ENCODE measurements at regions not wholly inside any gene's neighbourhood (a gene's known extent, or its start where the extent isn't known, plus 50 kb on each side); places are given as distances from the start of the nearest gene placed in this dataset.
"Not testable (repeated sequence)": the region's sequence is repeated elsewhere in the genome, so short reads cannot be mapped to it uniquely, and the experiment has no call there.

GRCh38 chr2:234364661-234365060 lies 132.2 kb downstream of the ARL4C start:
- TF ChIP-seq CTCF (conservative IDR thresholded peaks at IDR 0.05; ENCODE audit: low read depth, low read length) (no peak), EZH2 (IDR thresholded peaks at IDR 0.05; ENCODE audit: borderline replicate concordance, low read depth, low read length, poor library complexity, severe bottlenecking) (no peak)
- BruUV-seq (replicated peaks): no TSS peak
- intact Hi-C loops (cut with micrococcal nuclease; ENCODE audit: unreplicated experiment): no loop called here

DNA sequence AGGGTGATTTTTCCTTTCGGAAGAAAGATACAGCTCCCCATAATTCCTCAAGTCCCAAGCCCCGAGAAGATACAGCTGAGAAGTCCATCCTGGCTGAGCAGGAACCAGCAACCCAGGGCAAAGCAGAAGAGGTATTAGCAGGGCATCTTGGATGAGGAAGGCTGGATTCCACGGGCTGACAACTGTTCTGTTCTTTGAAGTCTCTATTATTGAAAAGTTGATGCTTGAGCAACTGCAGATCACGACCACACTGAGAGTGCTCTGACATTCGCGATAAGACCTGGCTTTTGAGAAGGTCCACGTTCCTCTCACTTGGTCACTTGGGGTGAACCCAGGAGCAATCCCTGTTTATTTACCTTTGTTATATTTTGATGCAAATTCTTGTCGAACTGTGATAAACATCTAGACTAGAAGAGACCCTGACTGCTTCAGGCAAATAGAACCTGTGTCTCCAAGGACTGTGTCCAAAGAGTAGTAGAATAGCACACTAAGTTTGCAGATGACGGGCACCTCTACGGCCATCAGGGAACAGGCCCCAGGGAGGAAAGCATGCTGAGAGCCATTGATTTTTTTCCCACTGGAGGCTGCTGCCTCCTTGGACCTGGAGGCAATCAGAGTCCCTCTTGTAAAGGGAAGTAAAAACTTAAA lies 133.1 kb downstream of the ARL4C start:
- TF ChIP-seq CTCF (conservative IDR thresholded peaks at IDR 0.05; ENCODE audit: low read depth, low read length): no peak
- no peak for TF ChIP-seq EZH2 (IDR thresholded peaks at IDR 0.05; ENCODE audit: borderline replicate concordance, low read depth, low read length, poor library complexity, severe bottlenecking)
- no peak for DNase-seq (ENCODE audit: low spot score)
- Histone ChIP-seq H3K9me3 (ENCODE audit: low read depth, low read length, poor library complexity, severe bottlenecking) (no peaks in the 10 kb centered on the region), H3K4me1 (ENCODE audit: insufficient read depth, low read length, poor library complexity, severe bottlenecking) (peaks cover 9% of the 10 kb centered on the region), H3K27ac (ENCODE audit: low read depth, low read length, poor library complexity, severe bottlenecking) (no peak overlapping the region), H3K4me3 (ENCODE audit: low read depth, low read length, poor library complexity, severe bottlenecking) (no peak overlapping the region), H3K27me3 (replicated peaks; ENCODE audit: insufficient read depth, low read depth, low read length, poor library complexity) (no peaks in the 10 kb centered on the region), H3K36me3 (ENCODE audit: insufficient read depth, low read length, poor library complexity, severe bottlenecking) (no peaks in the 10 kb centered on the region)
- no TSS peak for BruUV-seq (replicated peaks)
- ChIA-PET CTCF (no interaction called here), POLR2A (ENCODE audit: low non-redundant PET) (no interaction called here)
- intact Hi-C loops (cut with micrococcal nuclease; ENCODE audit: unreplicated experiment): no loop called here

More at GRCh38 chr2:234364661-234365060, 132.2 kb downstream of the ARL4C start:
- Histone ChIP-seq H3K9me3 (ENCODE audit: low read depth, low read length, poor library complexity, severe bottlenecking) (no peaks in the 10 kb centered on the region), H3K4me1 (ENCODE audit: insufficient read depth, low read length, poor library complexity, severe bottlenecking) (peaks cover 9% of the 10 kb centered on the region), H3K36me3 (ENCODE audit: insufficient read depth, low read length, poor library complexity, severe bottlenecking) (no peaks in the 10 kb centered on the region), H3K27me3 (replicated peaks; ENCODE audit: insufficient read depth, low read depth, low read length, poor library complexity) (no peaks in the 10 kb centered on the region), H3K27ac (ENCODE audit: low read depth, low read length, poor library complexity, severe bottlenecking) (no peak overlapping the region), H3K4me3 (ENCODE audit: low read depth, low read length, poor library complexity, severe bottlenecking) (no peak overlapping the region)
- ChIA-PET CTCF (no interaction called here), POLR2A (ENCODE audit: low non-redundant PET) (no interaction called here)
- DNase-seq (ENCODE audit: low spot score): no peak

GRCh38 chr2:234363011-234363487 lies 133.8 kb downstream of the ARL4C start:
- Histone ChIP-seq H3K27me3 (replicated peaks; ENCODE audit: insufficient read depth, low read depth, low read length, poor library complexity) (no peaks in the 10 kb centered on the region), H3K27ac (ENCODE audit: low read depth, low read length, poor library complexity, severe bottlenecking) (no peak overlapping the region), H3K36me3 (ENCODE audit: insufficient read depth, low read length, poor library complexity, severe bottlenecking) (no peaks in the 10 kb centered on the region), H3K4me3 (ENCODE audit: low read depth, low read length, poor library complexity, severe bottlenecking) (no peak overlapping the region), H3K4me1 (ENCODE audit: insufficient read depth, low read length, poor library complexity, severe bottlenecking) (peaks cover 9% of the 10 kb centered on the region), H3K9me3 (ENCODE audit: low read depth, low read length, poor library complexity, severe bottlenecking) (no peaks in the 10 kb centered on the region)
- ChIA-PET CTCF (no interaction called here), POLR2A (ENCODE audit: low non-redundant PET) (no interaction called here)
- intact Hi-C loops (cut with micrococcal nuclease; ENCODE audit: unreplicated experiment): no loop called here
- TF ChIP-seq EZH2 (IDR thresholded peaks at IDR 0.05; ENCODE audit: borderline replicate concordance, low read depth, low read length, poor library complexity, severe bottlenecking) (no peak), CTCF (conservative IDR thresholded peaks at IDR 0.05; ENCODE audit: low read depth, low read length) (no peak)
- peak; percentile 60 for DNase-seq (ENCODE audit: low spot score)
- no TSS peak for BruUV-seq (replicated peaks)

- POLR2A ChIA-PET (ENCODE audit: low non-redundant PET); CTCF ChIA-PET; DNase-seq (ENCODE audit: low spot score): not testable (repeated sequence)
Measured at GRCh38 chr2:234360313-234360975, 136.4 kb downstream of the ARL4C start.

More at GRCh38 chr2:234360313-234360975, 136.4 kb downstream of the ARL4C start:
- H3K9me3 ChIP-seq (ENCODE audit: low read depth, low read length, poor library complexity, severe bottlenecking); intact Hi-C loops (cut with micrococcal nuclease; ENCODE audit: unreplicated experiment); H3K27ac ChIP-seq (ENCODE audit: low read depth, low read length, poor library complexity, severe bottlenecking); H3K36me3 ChIP-seq (ENCODE audit: insufficient read depth, low read length, poor library complexity, severe bottlenecking); H3K27me3 ChIP-seq (replicated peaks; ENCODE audit: insufficient read depth, low read depth, low read length, poor library complexity); H3K4me1 ChIP-seq (ENCODE audit: insufficient read depth, low read length, poor library complexity, severe bottlenecking); BruUV-seq (replicated peaks); H3K4me3 ChIP-seq (ENCODE audit: low read depth, low read length, poor library complexity, severe bottlenecking): not testable (repeated sequence)
